Vagina (tissue), 2 donors: ENCODE measurements at regions not wholly inside any gene's neighbourhood (a gene's known extent, or its start where the extent isn't known, plus 50 kb on each side); places are given as distances from the start of the nearest gene placed in this dataset.

ENCODE experiments used
- CTCF ChIP-seq, 3 experiments: fragments of 450-650 bp in 2 of 3; fragments of 200-600 bp in 1 of 3; sonication (generic) in 1 of 3; IDR thresholded peaks; one replicate each; pipeline ENCODE4 v1.5.1; 2017 to 2019; ENCODE audit warnings: antibody characterized with exemption in 3 of 3, mild to moderate bottlenecking in 2 of 3, moderate library complexity in 2 of 3
- POLR2A ChIP-seq, 2 donors: fragments of 450-650 bp; IDR thresholded peaks; one replicate each; pipeline ENCODE4 v1.6.1; 2017; ENCODE audit warnings: antibody characterized with exemption in 2 of 2, mild to moderate bottlenecking in 2 of 2, moderate library complexity in 2 of 2
- POLR2AphosphoS5 ChIP-seq, 2 donors: sonication (generic); formaldehyde crosslinking; IDR thresholded peaks; one replicate each; pipeline ENCODE4 v1.9.0; 2017; ENCODE audit warnings: antibody characterized with exemption in 2 of 2, mild to moderate bottlenecking in 2 of 2, low read depth in 1 of 2; ENCODE audit not compliant: insufficient read depth in 1 of 2

- TF ChIP-seq CTCF (IDR thresholded peaks at IDR 0.05): no peak
- TF ChIP-seq POLR2A (IDR thresholded peaks at IDR 0.05): no peak
- no peak for TF ChIP-seq POLR2AphosphoS5 (IDR thresholded peaks at IDR 0.05; ENCODE audit: insufficient read depth in 1 of 2, low read depth in 1 of 2)
Measured at GRCh38 chr9:82499337-82499736, 510.8 kb downstream of the SPATA31D1 start.
